ENCODE measurements at regions not wholly inside any gene's neighbourhood (a gene's known extent, or its start where the extent isn't known, plus 50 kb on each side); places are given as distances from the start of the nearest gene placed in this dataset.

GRCh38 chrX:23251043-23251442, 83.6 kb upstream of the PTCHD1 start:
- TF ChIP-seq POLR2A (IDR thresholded peaks at IDR 0.05; ENCODE audit: low read depth, low read length) (no peak), POLR2AphosphoS5 (IDR thresholded peaks at IDR 0.05; ENCODE audit: low read depth, low read length) (no peak)
